ENCODE measurements at regions not wholly inside any gene's neighbourhood (a gene's known extent, or its start where the extent isn't known, plus 50 kb on each side); places are given as distances from the start of the nearest gene placed in this dataset.

DNA sequence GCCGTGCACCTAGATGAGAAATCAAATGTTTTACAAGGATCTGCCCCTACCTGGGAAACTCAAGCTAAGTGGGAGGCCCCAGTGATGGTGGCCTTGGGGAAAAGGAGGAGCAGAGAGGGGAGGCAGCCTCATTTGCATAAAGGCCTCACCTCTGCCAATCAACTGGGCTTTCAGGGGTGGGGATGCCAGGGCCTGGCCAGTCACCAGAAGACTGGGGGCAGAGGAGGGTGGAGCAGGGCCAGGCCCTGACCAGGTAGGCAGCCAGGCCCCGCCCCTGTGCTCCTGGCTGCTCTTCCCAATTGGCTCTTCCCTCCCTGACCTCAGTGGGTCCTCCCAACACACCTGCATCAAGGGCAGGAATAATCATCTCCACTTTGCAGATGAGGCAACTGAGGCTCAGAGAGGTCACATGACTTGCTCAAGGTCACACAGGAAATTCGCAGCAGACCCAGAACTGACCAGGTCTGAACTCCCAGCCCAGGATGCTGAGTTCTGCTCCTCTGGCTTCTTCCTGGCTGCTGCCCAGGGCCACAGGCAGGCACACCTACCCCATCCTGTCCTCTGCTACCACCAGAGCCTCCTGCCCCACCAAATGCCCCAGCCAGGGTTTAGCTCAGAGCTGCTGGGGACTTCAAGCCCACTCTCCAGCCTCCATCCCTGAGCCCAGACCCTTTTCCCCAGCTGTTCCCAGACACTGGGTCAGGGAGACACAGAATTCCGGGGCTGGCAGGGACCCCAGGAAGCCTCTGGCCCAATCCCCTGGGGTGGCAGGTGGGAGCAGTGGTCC is 677.9 kb downstream of the MATN1 start:
- no peak for DNase-seq

DNA sequence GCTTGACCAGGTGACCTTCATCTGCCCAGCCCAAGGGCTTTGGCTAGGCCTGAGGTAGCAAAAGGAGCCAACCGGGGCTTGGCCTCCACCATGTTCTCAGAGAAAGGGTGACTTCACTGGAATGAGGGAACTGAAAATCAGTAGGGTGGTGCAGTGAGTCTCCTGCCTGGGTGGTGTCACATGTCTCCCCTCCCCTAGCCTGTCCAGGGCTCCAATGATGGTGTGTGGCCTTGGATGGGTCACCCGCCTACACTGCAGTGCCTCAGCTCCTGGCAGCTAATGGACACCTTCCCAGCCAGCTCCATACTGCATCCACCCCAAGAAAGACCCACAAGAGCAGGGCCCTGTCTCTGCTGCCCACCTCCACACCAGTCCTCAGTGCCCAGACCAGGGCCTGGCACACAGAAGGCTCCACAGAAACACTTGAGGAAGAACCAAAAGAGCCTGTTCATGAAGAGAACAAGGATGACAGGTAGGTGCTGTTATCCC is 678.7 kb downstream of the MATN1 start:
- no peak for DNase-seq

DNA sequence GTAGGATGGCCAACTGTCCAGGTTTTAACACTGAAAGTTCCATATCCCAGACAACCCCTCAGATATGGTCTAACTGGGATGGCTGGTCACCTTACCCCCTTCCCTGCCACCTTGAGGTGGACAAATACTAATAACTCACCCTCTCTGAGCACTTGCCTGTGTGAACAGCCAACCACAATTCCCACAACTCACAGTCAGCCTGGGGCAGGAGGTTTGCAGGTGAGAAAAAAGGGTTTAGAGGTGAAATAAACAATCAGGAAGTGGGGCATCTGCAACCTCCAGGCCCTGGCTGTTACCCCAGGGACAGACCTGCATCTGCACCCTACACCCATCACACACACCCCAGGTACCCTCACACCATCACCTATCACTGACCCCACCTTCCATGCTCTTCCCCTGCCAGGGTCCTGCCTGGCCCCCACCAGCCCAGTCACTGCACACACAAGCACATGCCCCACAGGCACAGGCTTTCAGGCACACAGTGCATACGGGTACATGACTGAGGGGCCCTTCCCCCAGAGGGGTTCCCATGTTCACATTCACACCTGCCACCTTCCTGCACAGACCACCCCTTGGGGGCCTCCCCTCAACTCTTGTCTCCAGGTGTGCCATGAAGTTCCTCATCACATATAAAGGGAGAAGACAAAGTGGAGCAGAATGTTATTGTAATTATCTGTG is 679.5 kb downstream of the MATN1 start:
- DNase-seq: no peak

DNA sequence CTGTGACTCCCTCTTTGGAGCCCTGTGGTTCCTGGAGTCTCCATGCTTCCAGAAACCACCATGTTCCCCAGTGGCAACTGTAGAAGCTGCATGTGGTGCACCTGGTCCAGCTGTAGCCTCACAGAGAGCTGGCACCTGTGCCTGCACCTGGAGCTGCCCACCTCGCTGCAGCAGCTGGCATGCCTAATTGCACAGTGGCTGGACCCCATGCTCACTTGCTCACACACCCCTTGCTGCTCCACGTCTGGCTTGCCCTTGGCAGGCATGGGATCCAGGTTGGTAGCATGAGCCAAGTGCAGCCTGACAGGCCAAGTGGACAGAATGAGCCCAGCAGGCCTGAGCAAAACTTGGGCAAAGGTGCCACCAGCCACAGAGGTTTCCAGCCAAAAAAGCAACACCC is 680.1 kb downstream of the MATN1 start:
- no peak for DNase-seq

DNA sequence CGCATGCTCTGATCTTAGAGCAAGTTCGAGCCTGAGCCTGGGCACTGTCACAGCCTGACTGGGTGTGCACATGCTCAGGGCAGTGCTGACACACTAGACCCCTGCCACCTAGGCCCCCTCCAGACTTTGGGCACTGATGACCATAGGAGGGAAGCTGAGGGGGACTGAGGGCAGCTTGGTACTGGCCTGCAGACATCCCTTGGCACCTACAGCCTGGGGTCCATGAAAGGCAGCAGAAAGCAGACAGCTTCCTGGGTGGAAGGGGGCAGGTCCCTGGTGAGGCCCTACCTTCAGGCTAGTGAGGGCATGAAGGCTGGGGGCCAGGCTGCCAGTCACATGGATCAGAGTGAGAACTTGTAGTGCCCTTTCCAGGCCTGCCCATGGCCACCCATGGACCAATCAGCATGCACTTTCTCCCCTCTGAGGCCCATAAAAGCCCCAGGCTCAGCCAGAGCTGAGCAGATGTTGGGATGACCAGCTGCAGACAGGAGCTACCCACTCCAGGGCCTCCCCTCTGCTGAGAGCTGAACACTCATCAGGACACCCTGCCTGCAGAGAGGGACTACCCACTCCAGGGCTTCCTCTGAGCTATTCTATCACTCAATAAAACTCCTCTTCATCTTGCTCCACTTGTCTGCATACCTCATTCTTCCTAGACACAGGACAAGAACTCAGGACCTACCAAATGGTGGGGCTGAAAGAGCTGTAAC is 680.8 kb downstream of the MATN1 start:
- DNase-seq: no peak

DNA sequence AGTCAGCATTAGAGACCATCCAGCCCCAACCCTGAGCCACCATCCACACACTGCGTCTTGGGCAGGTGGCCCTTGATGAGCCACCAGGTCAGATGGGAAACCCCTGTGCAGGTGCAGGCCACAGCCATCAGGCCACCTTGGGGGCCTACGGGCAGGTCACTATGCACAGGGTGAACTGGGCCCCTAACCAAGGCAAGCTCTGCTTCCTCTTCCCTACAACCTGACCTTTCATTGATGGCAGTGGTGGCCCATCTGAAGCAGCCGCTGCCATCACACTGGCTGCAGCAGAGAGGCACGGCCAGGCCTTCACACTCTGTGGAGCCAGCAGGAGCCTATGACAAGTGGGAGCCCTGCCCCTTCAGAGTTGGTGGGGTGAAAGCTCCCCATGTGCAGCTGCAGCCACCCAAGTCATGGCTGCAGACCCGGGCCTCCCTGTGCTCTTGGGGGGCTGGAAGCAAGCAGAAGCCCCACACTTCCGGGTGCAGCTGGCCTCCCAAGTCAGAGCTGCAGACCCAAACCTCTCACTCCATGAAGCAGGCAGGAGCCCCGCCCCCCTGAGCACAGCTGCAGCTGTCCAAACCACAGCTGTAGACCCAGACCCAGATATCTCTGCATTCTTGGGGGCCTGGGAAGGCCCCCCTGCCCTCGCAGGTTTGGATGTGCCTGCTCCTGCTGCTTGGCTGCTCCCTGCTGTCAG is 681.5 kb downstream of the MATN1 start:
- no peak for DNase-seq

DNA sequence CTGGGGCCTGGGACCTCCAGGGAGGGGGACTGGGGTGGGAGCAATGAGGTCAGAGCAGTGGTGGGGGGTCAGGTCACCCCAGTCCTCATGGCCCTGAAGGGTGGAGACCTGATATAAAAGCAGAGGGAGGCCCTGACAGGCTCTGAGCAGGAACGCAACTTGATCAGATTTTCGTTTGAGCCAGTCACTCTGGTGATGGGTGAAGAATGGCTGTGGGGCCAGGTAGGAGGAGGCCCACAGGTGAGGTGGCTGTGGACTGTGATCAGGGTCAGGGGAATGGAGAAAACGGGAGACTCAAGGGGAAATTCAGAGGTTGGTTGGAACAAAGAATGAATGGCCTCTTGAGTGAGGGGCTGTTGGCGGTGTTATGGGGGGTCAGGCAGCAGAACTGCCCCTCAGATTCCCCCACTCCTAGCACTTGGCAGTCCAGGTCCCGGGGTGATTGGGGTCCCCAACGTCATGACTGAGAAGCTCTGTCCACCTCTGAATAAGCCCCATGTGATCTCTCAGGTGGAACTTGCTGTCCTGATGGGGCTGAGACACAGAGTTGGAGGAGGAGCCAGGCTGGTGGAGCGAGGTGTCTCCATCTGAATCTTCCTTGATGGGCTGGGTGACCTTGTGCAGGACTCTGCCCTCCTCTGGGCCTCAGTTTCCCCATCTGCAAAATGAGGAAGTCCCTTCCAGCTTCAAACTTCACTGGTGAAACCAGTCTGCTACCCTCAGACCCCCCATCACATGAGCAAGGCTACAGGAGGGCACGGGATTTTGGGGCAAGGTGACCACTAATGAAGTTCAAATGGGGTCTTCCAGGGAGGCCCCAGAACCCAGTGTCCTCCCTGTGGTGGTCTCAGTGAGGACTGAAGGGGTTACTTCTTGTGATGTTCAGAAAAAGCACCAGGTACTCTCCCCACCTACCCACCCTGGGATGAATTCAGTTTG is 683.0 kb downstream of the MATN1 start:
- DNase-seq: no peak

DNA sequence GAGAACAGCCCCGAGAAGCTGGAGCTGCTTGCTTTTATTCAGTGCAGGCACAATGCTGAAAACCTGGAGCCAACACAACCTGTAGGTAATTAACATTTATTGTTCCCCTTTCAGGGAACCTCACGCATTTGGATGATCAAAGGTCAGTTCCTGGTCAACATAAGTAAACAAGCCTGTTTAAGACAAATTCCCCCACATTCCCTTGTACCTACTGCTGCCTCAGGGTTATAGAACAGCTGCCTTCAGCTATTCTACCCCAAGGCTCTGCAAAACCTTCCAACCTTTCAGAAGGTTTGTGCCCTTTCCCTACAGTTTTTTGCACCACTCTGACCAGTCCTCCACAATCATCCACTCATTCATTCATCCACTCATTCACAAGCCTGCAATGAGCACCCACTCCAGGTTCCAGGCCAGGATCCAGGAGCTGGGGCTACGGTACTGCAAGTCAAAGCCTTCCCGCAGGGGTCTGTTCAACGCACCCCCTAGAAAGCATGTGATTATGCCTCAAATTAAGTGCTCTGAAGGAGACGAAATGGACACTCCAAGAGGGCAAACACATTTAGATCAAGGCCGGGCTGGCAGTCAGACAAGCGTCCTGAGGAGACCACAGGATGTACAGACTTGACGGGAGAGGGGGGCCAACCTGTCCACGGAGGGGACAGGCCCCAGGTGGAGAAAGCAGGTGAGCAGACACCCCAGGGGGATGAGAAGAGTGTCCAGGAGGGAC is 683.9 kb downstream of the MATN1 start:
- no peak for DNase-seq

DNA sequence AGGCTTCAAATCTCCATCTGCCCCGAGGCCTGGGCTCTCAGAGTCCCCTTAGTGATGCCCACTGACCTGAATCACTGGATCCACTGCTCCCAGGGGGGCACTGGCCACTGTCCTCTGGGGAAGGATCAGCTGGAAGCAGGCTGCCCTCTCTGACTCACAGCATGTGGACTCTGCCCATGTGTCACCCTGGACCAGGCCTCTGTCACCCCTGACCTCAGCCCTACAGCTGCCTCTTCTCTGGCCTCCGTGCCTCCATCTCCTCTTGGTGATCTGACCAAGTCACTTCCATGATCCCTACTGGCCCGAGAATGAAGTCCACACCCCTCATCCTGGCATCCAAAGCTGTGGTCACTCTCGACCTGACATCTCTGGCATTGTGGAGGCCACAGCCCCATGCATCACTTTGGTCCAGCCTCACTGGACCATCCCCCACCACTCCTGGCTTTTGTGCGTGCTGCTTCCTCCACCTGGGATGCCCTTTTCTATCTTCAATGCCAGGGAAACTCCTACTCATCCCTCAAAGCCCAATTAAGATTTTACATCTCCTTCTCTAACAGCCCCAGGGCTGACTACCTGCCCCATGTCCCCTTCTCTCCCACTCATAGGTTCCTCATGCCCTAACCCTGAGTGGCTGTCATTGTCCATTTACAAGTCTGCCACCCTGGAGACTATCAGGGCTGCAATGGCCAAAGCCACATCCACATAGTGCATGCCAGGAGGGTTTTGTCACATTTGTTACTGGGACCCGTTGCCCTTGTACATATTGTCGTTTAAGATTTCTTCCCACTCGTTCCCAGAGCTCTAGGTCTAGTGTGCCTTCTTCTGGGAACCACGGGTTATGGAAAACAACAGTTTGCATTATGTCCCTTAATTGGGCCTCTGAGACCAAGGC is 685.0 kb downstream of the MATN1 start:
- DNase-seq: no peak

DNA sequence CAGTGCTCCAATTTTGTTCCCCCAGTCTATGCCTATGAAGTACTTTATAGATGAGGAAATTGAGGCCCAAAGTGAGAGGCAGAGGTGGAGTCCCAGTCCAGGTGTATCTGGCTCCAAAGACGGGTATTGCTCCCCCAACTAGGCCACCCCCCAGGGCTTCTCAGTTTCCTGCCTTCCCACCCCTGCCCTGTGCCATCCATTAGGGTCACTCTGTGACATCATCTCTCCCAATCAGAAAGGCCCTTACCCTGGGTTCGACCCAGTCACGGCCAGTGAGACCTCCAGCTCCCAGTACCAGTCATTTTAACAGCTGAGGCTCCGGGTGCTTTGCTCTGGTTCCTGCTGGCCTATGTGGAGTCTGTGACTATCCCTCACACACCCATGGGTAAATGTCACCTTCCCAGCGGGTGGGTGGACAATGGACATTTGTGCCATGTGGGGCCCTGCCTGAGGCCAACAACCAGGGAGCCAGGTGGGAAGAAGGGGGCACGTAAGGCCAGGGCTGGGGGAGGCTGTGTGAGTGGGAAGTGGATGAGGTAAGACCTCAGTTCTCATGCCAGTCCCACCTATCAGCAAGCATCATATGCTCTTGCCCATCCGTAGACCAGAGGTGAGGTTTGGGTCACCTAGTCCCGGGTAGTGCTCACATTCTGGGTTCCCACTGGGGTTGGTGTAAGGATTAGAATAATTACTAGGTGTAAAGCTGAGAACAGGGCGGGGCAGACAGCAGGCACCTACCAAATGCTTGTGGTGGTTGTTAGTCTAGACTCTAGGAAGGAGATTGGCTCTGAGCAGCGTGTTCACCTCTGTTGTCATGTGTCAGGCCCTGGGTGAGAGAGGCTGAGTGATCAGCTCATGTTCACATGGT is 685.9 kb downstream of the MATN1 start:
- no peak for DNase-seq

DNA sequence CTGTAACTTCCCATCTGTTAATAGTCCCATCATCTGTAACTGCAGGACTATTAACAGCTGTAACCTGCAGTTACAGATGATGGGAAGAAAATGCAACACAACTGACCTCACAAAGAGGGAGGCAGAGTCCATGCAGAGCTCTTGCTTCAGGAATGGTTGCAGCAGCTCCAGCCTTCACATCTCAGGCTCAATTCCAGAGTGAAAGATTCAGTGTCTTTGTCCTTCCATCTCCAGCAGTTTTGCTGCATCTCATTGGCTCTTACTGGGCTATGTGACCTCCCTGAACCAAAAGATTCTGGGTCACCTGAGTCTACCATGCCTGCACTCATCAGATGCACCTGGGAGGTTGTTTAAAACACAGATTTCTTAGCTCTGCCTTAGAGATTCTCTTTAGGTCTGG is 686.7 kb downstream of the MATN1 start:
- no peak for DNase-seq

DNA sequence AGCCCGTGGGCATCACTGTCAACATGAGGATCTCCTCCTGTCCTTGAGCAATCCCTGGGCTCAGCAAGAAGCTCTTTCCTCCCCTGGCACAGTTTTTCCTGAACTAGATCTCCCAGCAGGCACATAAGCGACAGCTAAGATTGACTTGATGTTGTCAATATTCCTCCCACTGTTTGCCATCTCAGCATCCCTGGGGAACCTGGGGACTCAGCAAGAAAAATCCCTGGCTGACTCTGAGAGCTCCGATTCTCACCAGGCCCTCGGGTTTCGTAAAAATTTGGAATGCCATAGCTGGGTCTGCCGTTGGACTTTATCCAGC is 687.2 kb downstream of the MATN1 start:
- DNase-seq: no peak

DNA sequence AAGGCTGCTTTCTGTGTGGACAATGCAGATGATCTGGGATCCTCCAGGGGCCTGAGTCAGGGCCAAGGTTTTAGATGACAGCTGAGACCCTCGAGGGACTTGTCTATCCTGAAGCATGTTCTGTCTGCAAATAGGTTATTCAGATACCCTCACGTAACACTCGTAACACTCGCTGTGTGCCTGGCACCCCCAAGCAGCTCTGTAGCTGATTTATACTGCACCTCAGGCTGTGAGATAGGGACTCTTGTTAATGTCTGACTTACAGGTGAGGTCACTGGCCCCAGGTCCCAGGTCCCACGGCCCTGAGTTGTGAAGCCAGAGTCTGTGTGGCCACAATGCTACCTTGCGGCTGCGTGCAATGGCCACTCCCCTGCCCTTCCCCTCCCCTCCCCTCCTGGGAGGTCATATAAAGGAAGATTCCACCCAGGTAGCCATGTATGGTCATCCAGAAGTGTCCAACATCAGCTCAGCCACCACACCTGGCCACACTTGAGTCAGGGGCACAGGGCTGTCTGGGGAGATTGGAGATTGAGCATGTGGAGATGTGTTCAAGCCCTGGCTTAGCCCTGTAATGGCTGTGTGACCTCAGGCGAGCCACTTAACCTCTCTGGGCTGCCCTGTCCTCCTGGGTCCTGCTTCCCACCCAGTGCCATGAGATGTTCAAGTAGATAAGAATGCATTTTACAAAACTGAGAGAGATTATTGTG is 687.7 kb downstream of the MATN1 start:
- no peak for DNase-seq

DNA sequence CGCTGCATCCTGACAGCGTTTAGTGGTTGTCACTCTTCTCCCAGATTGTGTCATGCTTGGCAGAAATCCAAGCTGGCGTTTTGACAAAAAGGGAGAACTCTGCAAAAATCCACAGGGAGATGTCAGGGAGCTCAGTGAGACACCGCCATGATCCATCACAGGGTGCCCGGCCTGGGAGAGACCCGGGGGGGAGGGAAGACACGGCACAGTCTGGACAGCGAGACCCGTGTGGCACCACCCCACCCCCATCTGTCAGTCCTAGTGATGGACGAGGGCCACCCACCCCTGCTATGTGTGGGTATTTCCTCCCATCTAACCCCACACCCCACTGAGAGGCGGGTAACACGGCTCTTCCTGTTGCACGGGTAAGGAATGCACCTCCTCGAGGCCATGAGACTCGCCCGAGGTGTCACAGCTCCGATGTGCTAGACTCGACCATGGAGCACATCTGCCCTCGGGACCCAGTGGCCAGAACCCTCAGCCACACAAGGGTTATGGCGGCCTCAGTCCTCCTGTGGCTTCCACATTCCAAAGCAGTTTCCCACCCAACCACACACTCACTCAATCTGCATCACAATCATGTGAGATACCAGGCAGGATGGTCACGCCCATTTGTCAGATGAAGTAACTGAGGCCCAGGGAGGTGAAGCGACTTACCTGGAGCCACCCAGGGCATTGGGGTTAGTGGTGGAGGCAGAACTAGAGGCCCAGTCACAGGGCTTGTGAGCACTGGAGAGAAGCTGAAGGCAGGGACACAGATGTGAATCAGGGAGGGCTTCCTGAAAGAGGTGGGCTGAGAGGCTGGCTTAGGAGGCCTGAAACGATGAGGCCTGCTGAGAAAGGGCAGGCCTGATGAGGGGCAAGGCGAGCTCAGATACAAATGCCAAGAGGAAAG is 688.5 kb downstream of the MATN1 start:
- no peak for DNase-seq

DNA sequence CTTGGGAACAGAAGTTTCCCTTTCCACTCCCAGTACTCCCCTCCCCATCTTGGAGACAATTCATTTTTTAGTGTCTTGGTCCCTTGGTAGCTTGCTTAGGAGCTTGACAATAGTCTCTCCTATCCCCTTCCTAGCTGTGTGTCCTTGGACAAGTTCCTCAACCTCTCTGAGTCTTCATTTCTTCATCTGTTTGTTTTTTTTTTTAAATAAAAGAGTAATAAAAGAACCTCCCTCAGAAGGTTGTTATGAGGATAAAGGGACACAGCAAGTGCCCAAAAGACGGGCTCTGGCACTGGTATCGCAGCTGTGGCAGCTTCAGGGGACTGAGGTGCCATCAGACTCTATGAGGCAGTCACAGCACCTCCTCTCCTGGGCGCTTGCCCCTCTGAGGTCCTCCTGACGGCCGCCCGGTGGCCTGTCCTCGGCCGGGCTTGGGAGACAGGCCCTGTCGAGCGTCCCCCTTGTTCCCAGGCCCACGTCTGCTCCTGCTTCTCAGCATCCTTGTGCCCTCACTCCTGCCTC is 689.2 kb downstream of the MATN1 start:
- no peak for DNase-seq

DNA sequence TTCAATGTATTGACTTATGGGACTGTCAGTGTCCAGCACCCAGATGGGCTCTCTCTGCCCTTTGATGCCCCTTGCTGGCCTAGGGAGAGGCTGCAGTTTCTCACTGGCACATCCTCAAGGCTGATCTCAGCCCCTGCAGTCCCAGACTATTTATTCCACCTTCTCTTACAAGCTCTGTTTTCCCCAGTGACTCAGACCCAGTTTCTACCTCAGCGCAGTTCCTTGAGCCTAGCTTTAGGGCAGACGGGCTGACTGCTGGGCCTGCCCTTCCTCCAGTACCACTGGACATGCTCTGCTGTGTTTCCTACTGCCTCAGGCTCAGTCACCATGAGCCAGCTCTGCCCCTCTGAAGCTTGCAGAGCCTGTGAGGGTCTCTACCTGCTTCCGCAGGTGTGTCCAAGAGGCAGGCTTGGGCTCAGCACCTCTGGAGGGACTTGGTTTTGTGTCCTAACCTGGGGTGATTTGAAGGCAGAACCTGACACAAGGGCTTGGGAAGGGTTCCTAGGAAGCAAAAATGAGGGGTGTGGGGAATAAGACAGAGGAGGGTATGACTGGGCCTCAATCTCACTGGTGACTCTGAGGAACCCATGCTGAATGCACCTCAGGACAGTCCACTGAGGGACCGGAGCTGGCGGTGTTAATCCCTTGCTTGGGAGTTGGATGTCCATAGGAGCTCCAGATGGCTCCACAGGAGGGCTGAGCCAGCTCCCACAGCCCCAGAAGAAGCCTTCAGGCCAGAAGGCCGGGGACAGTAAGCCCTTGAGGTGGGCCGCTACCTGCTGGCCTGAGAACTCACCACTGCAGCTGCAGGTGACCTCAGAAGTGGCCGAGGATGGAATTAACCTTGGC is 689.9 kb downstream of the MATN1 start:
- DNase-seq: no peak

Measured in skin of body (tissue), 1 donor.